Astrocyte (in vitro differentiated cells and primary cell): ENCODE measurements at regions not wholly inside any gene's neighbourhood (a gene's known extent, or its start where the extent isn't known, plus 50 kb on each side); places are given as distances from the start of the nearest gene placed in this dataset.
A peak's percentile ranks its signal among the peaks of the same experiment; 100 is the strongest.

Experiments
- DNase-seq: peaks from one replicate; pipeline ENCODE4 v3.0.0-alpha.2; 2010; ENCODE audit warnings: low read depth
- FAIRE-seq: peaks from 2 replicates; lab custom pipeline; 2011; peaks lifted over from hg19 to GRCh38; lab: Jason Lieb, UNC
- H2AFZ ChIP-seq: 2 replicates; pipeline ENCODE4 v1.6.0; 2012; ENCODE audit warnings: low read depth, low read length, inconsistent platforms
- H3K27ac ChIP-seq: 2 replicates; pipeline ENCODE4 v1.5.1; 2011; ENCODE audit warnings: low read depth, low read length, inconsistent platforms
- H3K27me3 ChIP-seq: 2 replicates; pipeline ENCODE4 v1.6.0; 2011; ENCODE audit warnings: low read length, inconsistent platforms; ENCODE audit not compliant: insufficient read depth
- H3K36me3 ChIP-seq: 2 replicates; pipeline ENCODE4 v1.5.1; 2011; ENCODE audit warnings: low read length, inconsistent platforms; ENCODE audit not compliant: insufficient read depth
- H3K4me1 ChIP-seq: 2 replicates; pipeline ENCODE4 v1.5.1; 2011; ENCODE audit warnings: low read length, inconsistent platforms; ENCODE audit not compliant: insufficient read depth
- H3K4me2 ChIP-seq: 2 replicates; pipeline ENCODE4 v1.6.0; 2012; ENCODE audit warnings: low read length, inconsistent platforms
- H3K4me3 ChIP-seq: 2 replicates; pipeline ENCODE4 v1.5.1; 2011; ENCODE audit warnings: low read depth, mild to moderate bottlenecking, low read length, inconsistent platforms; ENCODE audit not compliant: insufficient read depth
- H3K79me2 ChIP-seq: 2 replicates; pipeline ENCODE4 v1.6.0; 2012; ENCODE audit warnings: mild to moderate bottlenecking, low read length, inconsistent platforms; ENCODE audit not compliant: insufficient read depth
- H3K9ac ChIP-seq: 2 replicates; pipeline ENCODE4 v1.6.0; 2012; ENCODE audit warnings: mild to moderate bottlenecking, low read length, inconsistent platforms
- H3K9me3 ChIP-seq: 2 replicates; pipeline ENCODE4 v1.5.1; 2012; ENCODE audit warnings: low read depth, mild to moderate bottlenecking, low read length, inconsistent platforms; ENCODE audit not compliant: insufficient read depth
- H4K20me1 ChIP-seq: 2 replicates; pipeline ENCODE4 v1.6.0; 2012; ENCODE audit warnings: low read length, inconsistent platforms; ENCODE audit not compliant: insufficient read depth
- H3K27ac Mint-ChIP-seq: one replicate; pipeline ENCODE4 v1.8.0; 2021; ENCODE audit warnings: mild to moderate bottlenecking, mixed read lengths; ENCODE audit not compliant: unreplicated experiment
- H3K27me3 Mint-ChIP-seq: one replicate; pipeline ENCODE4 v1.8.0; 2021; ENCODE audit warnings: low read depth, mixed read lengths; ENCODE audit not compliant: unreplicated experiment
- H3K36me3 Mint-ChIP-seq: one replicate; pipeline ENCODE4 v1.8.0; 2021; ENCODE audit warnings: low read depth, mixed read lengths; ENCODE audit not compliant: unreplicated experiment
- H3K4me1 Mint-ChIP-seq: one replicate; pipeline ENCODE4 v1.8.0; 2021; ENCODE audit warnings: low read depth, mixed read lengths; ENCODE audit not compliant: unreplicated experiment
- H3K4me3 Mint-ChIP-seq: one replicate; pipeline ENCODE4 v1.8.0; 2021; ENCODE audit warnings: mild to moderate bottlenecking, moderate library complexity, mixed read lengths; ENCODE audit not compliant: unreplicated experiment
- H3K9me3 Mint-ChIP-seq: one replicate; pipeline ENCODE4 v1.8.0; 2021; ENCODE audit warnings: mild to moderate bottlenecking, mixed read lengths; ENCODE audit not compliant: unreplicated experiment
- CTCF ChIP-seq: IDR thresholded peaks from 2 replicates; pipeline ENCODE4 v1.5.1; 2011; ENCODE audit warnings: low read depth, mild to moderate bottlenecking, inconsistent platforms, low read length, moderate library complexity; ENCODE audit not compliant: insufficient read depth
- EZH2 ChIP-seq: IDR thresholded peaks from 2 replicates; pipeline ENCODE4 v1.6.1; 2012; ENCODE audit warnings: mild to moderate bottlenecking, low read length, inconsistent platforms; ENCODE audit not compliant: insufficient read depth

DNA sequence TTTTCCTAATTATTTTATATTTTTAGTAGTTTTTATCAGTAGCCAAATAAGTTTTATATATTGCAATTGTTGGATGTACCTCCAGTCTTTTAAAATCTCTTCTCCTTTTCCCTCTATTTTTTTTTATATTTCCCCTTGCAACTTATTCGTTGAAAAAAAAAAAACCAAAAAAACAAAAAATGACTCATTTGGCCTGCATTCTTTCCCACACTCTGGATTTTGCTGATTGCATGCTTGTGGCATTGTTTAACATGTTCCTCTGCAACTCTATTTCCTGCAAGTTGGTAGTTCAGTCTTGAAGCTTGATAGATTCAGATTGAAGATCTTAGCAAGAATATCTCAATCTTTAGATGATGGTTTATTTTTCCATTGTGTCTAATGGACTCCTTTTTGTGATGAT, 260.6 kb upstream of the BOD1L1 start:
- no peak overlapping the region for H3K4me3 ChIP-seq
- H3K4me1 ChIP-seq, result peaks cover 25% of the 10 kb centered on the region
- H3K4me2 ChIP-seq, result peak overlapping the region; percentile 38
- H3K9me3 ChIP-seq, result no peaks in the 10 kb centered on the region
- no peaks in the 10 kb centered on the region for H4K20me1 ChIP-seq
- no peaks in the 10 kb centered on the region for H3K79me2 ChIP-seq
- Mint-ChIP-seq H3K9me3 (peaks cover 7% of the 10 kb centered on the region), H3K27me3 (no peaks in the 10 kb centered on the region), H3K36me3 (no peaks in the 10 kb centered on the region), H3K27ac (peak overlapping the region; percentile 95), H3K4me3 (no peak overlapping the region), H3K4me1 (peaks cover 36% of the 10 kb centered on the region)
- peak overlapping the region; percentile 13 for H3K9ac ChIP-seq
- H3K36me3 ChIP-seq, result no peaks in the 10 kb centered on the region
- no peak overlapping the region for H2AFZ ChIP-seq
- no peaks in the 10 kb centered on the region for H3K27me3 ChIP-seq
- peak; percentile 63 for FAIRE-seq
- DNase-seq, result peak; percentile 93
- peak overlapping the region; percentile 76 for H3K27ac ChIP-seq
- TF ChIP-seq EZH2 (no peak), CTCF (no peak)

GRCh38 chr4:13891544-13891939, 264.0 kb upstream of the BOD1L1 start:
- no peaks in the 10 kb centered on the region for H3K36me3 Mint-ChIP-seq
- TF ChIP-seq EZH2, result no peak
- no peak for TF ChIP-seq CTCF
- peak overlapping the region; percentile 87 for H3K9ac ChIP-seq
- H3K4me3 Mint-ChIP-seq, result no peak overlapping the region
- H3K4me1 Mint-ChIP-seq, result peaks cover 50% of the 10 kb centered on the region
- H3K36me3 ChIP-seq, result no peaks in the 10 kb centered on the region
- H3K4me3 ChIP-seq, result no peak overlapping the region
- peaks cover 29% of the 10 kb centered on the region for H3K4me1 ChIP-seq
- DNase-seq, result peak; percentile 43
- no peaks in the 10 kb centered on the region for H4K20me1 ChIP-seq
- peaks cover 7% of the 10 kb centered on the region for H3K9me3 Mint-ChIP-seq
- peak overlapping the region; percentile 98 for H3K27ac Mint-ChIP-seq
- no peaks in the 10 kb centered on the region for H3K79me2 ChIP-seq
- peak overlapping the region; percentile 1 for H2AFZ ChIP-seq
- peak overlapping the region; percentile 98 for H3K27ac ChIP-seq
- FAIRE-seq, result no peak
- no peaks in the 10 kb centered on the region for H3K27me3 ChIP-seq
- no peaks in the 10 kb centered on the region for H3K9me3 ChIP-seq
- H3K4me2 ChIP-seq, result peak overlapping the region; percentile 81
- no peaks in the 10 kb centered on the region for H3K27me3 Mint-ChIP-seq

GRCh38 chr4:13892739-13893105, 265.2 kb upstream of the BOD1L1 start:
- Histone ChIP-seq H3K9ac (peak overlapping the region; percentile 87), H3K36me3 (no peaks in the 10 kb centered on the region), H4K20me1 (no peaks in the 10 kb centered on the region), H3K27me3 (no peaks in the 10 kb centered on the region), H3K27ac (peak overlapping the region; percentile 98), H3K4me2 (peak overlapping the region; percentile 81), H3K4me1 (peaks cover 29% of the 10 kb centered on the region), H3K9me3 (no peaks in the 10 kb centered on the region), H3K79me2 (no peaks in the 10 kb centered on the region), H2AFZ (peak overlapping the region; percentile 46), H3K4me3 (peak overlapping the region; percentile 30)
- Mint-ChIP-seq H3K27me3 (no peaks in the 10 kb centered on the region), H3K27ac (peak overlapping the region; percentile 98), H3K36me3 (no peaks in the 10 kb centered on the region), H3K4me3 (peak overlapping the region; percentile 51), H3K4me1 (peaks cover 44% of the 10 kb centered on the region), H3K9me3 (peaks cover 5% of the 10 kb centered on the region)
- DNase-seq (peak; percentile 68), FAIRE-seq (no peak)
- TF ChIP-seq CTCF (no peak), EZH2 (no peak)
